WTC11 (cell line): ENCODE measurements at regions not wholly inside any gene's neighbourhood (a gene's known extent, or its start where the extent isn't known, plus 50 kb on each side); places are given as distances from the start of the nearest gene placed in this dataset.

Source experiments
- ATAC-seq: fragments of 200-7000 bp; cut with Tn5 transposase; 2 replicates; pipeline ENCODE4 v1.10.0; 2021; ENCODE audit warnings: mild to moderate bottlenecking, moderate library complexity
- CTCF ChIA-PET: fragments of 300-600 bp; sonication (Branson Sonifier 250); formaldehyde crosslinking; loops from one replicate; lab custom pipeline; 2021; ENCODE audit warnings: antibody characterized with exemption; lab: Charles Lee
- POLR2A ChIA-PET: fragments of 350-600 bp; sonication (Branson Sonifier 250); formaldehyde crosslinking; loops from one replicate; lab custom pipeline; 2021; ENCODE audit warnings: antibody characterized with exemption; lab: Charles Lee
- DNase-seq: peaks from one replicate; pipeline ENCODE4 v3.0.0; 2021; ENCODE audit warnings: low spot score
- H3K27ac Mint-ChIP-seq: 2 replicates; pipeline ENCODE4 v1.8.0; 2021; ENCODE audit warnings: mixed read lengths
- H3K27me3 Mint-ChIP-seq: 2 replicates; pipeline ENCODE4 v1.8.0; 2021; ENCODE audit warnings: low read depth, mild to moderate bottlenecking, moderate library complexity, mixed read lengths
- H3K36me3 Mint-ChIP-seq: 2 replicates; pipeline ENCODE4 v1.8.0; 2021; ENCODE audit warnings: mixed read lengths
- H3K4me1 Mint-ChIP-seq: 2 replicates; pipeline ENCODE4 v1.8.0; 2022; ENCODE audit warnings: mixed read lengths
- H3K4me3 Mint-ChIP-seq: 2 replicates; pipeline ENCODE4 v1.8.0; 2021; ENCODE audit warnings: mild to moderate bottlenecking, moderate library complexity, mixed read lengths
- H3K9me3 Mint-ChIP-seq: 2 replicates; pipeline ENCODE4 v1.8.0; 2021; ENCODE audit warnings: mixed read lengths
- ESRRA ChIP-seq: sonication (generic); formaldehyde crosslinking; IDR thresholded peaks from 2 replicates; pipeline ENCODE4 v1.8.1; 2022; ENCODE audit warnings: mild to moderate bottlenecking, missing genetic modification reagents, borderline replicate concordance
- FOXJ3 ChIP-seq: sonication (generic); formaldehyde crosslinking; IDR thresholded peaks from 2 replicates; pipeline ENCODE4 v1.9.0; 2021; ENCODE audit warnings: missing genetic modification reagents, mild to moderate bottlenecking, borderline replicate concordance
- FOXP1 ChIP-seq: sonication (generic); formaldehyde crosslinking; IDR thresholded peaks from 2 replicates; pipeline ENCODE4 v1.8.0; 2022; ENCODE audit warnings: missing genetic modification reagents, mild to moderate bottlenecking, moderate library complexity, borderline replicate concordance
- GTF2I ChIP-seq: fragments of 250-450 bp; sonication (Bioruptor Pico); conservative IDR thresholded peaks from 2 replicates; pipeline ENCODE4 v1.4.0; 2021; ENCODE audit warnings: mild to moderate bottlenecking
- IRF2 ChIP-seq: sonication (generic); formaldehyde crosslinking; IDR thresholded peaks from 2 replicates; pipeline ENCODE4 v1.8.0; 2022; ENCODE audit warnings: low read depth, missing genetic modification reagents, borderline replicate concordance
- JAZF1 ChIP-seq: fragments of 250-450 bp; sonication (Bioruptor Pico); IDR thresholded peaks from 2 replicates; pipeline ENCODE4 v1.9.0; 2021; ENCODE audit warnings: moderate library complexity, mild to moderate bottlenecking, inconsistent platforms
- MXD4 ChIP-seq: fragments of 250-450 bp; sonication (Bioruptor Pico); IDR thresholded peaks from 2 replicates; pipeline ENCODE4 v1.8.0; 2021; ENCODE audit warnings: mild to moderate bottlenecking, moderate library complexity, borderline replicate concordance
- MYBL2 ChIP-seq: sonication (generic); formaldehyde crosslinking; IDR thresholded peaks from 2 replicates; pipeline ENCODE4 v1.8.1; 2023; ENCODE audit warnings: mild to moderate bottlenecking, moderate library complexity, missing genetic modification reagents
- NFYB ChIP-seq: sonication (generic); formaldehyde crosslinking; conservative IDR thresholded peaks from 2 replicates; pipeline ENCODE4 v1.8.0; 2022; ENCODE audit warnings: low read depth, missing genetic modification reagents
- PRRX2 ChIP-seq: fragments of 250-450 bp; sonication (Bioruptor Pico); IDR thresholded peaks from 2 replicates; pipeline ENCODE4 v1.8.0; 2021; ENCODE audit warnings: mild to moderate bottlenecking
- ZBTB21 ChIP-seq: sonication (generic); formaldehyde crosslinking; IDR thresholded peaks from 2 replicates; pipeline ENCODE4 v1.8.1; 2023; ENCODE audit warnings: mild to moderate bottlenecking, missing genetic modification reagents, borderline replicate concordance
- ZNF121 ChIP-seq: sonication (generic); formaldehyde crosslinking; IDR thresholded peaks from 2 replicates; pipeline ENCODE4 v1.8.0; 2023; ENCODE audit warnings: missing genetic modification reagents
- ZNF138 ChIP-seq: sonication (generic); formaldehyde crosslinking; conservative IDR thresholded peaks from 2 replicates; pipeline ENCODE4 v1.8.1; 2022; ENCODE audit warnings: mild to moderate bottlenecking, moderate library complexity, missing genetic modification reagents
- ZNF219 ChIP-seq: sonication (generic); formaldehyde crosslinking; IDR thresholded peaks from 2 replicates; pipeline ENCODE4 v1.8.0; 2023; ENCODE audit warnings: missing genetic modification reagents, mild to moderate bottlenecking, borderline replicate concordance
- ZNF232 ChIP-seq: sonication (generic); formaldehyde crosslinking; IDR thresholded peaks from 2 replicates; pipeline ENCODE4 v1.8.0; 2022; ENCODE audit warnings: mild to moderate bottlenecking, missing genetic modification reagents
- ZNF416 ChIP-seq: fragments of 250-450 bp; sonication (Bioruptor Pico); IDR thresholded peaks from 2 replicates; pipeline ENCODE4 v1.9.0; 2021; ENCODE audit warnings: mild to moderate bottlenecking, inconsistent platforms
- TF ChIP-seq, protein P1 (sequence below): sonication (generic); formaldehyde crosslinking; IDR thresholded peaks from 2 replicates; pipeline ENCODE4 v1.8.0; 2022; ENCODE audit warnings: mild to moderate bottlenecking, missing genetic modification reagents
- TF ChIP-seq, protein P2 (sequence below): fragments of 250-450 bp; sonication (Bioruptor Pico); IDR thresholded peaks from 2 replicates; pipeline ENCODE4 v1.9.0; 2021; ENCODE audit warnings: mild to moderate bottlenecking
- TF ChIP-seq, protein P3 (sequence below): sonication (generic); formaldehyde crosslinking; IDR thresholded peaks from 2 replicates; pipeline ENCODE4 v1.8.1; 2022; ENCODE audit warnings: missing genetic modification reagents, borderline replicate concordance
- TF ChIP-seq, protein P4 (sequence below): sonication (generic); formaldehyde crosslinking; IDR thresholded peaks from 2 replicates; pipeline ENCODE4 v1.8.1; 2023; ENCODE audit warnings: mild to moderate bottlenecking, missing genetic modification reagents, moderate library complexity
- TF ChIP-seq, protein P5 (sequence below): sonication (generic); formaldehyde crosslinking; IDR thresholded peaks from 2 replicates; pipeline ENCODE4 v1.8.1; 2023; ENCODE audit warnings: mild to moderate bottlenecking, missing genetic modification reagents

DNA sequence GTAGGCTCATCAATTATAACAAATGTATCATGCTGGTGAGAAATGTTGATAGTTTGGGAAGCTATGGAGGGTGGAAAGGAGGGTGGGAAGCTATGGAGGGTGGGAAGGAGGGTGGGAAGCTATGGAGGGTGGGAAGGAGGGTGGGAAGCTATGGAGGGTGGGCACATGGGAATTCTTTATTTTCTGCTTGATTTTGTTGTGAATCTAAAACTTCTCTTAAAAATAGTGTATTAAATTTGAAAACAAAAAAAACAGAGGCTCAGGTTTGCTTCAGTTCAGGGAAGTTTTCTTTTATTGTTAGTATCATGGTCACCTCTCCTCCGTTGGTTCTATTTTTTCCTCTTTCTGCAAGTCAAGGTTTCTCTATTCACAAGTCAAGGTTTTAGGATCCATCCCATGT is 106.4 kb downstream of the SOD2 start:
- Mint-ChIP-seq H3K4me1 (no peaks in the 10 kb centered on the region), H3K36me3 (no peaks in the 10 kb centered on the region), H3K9me3 (peaks cover 5% of the 10 kb centered on the region), H3K4me3 (no peak overlapping the region), H3K27me3 (no peaks in the 10 kb centered on the region), H3K27ac (no peak overlapping the region)
- TF ChIP-seq, protein P1, sequence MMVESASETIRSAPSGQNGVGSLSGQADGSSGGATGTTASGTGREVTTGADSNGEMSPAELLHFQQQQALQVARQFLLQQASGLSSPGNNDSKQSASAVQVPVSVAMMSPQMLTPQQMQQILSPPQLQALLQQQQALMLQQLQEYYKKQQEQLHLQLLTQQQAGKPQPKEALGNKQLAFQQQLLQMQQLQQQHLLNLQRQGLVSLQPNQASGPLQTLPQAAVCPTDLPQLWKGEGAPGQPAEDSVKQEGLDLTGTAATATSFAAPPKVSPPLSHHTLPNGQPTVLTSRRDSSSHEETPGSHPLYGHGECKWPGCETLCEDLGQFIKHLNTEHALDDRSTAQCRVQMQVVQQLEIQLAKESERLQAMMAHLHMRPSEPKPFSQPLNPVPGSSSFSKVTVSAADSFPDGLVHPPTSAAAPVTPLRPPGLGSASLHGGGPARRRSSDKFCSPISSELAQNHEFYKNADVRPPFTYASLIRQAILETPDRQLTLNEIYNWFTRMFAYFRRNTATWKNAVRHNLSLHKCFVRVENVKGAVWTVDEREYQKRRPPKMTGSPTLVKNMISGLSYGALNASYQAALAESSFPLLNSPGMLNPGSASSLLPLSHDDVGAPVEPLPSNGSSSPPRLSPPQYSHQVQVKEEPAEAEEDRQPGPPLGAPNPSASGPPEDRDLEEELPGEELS (CRISPR knock-in tag), result no peak
- TF ChIP-seq, protein P2, sequence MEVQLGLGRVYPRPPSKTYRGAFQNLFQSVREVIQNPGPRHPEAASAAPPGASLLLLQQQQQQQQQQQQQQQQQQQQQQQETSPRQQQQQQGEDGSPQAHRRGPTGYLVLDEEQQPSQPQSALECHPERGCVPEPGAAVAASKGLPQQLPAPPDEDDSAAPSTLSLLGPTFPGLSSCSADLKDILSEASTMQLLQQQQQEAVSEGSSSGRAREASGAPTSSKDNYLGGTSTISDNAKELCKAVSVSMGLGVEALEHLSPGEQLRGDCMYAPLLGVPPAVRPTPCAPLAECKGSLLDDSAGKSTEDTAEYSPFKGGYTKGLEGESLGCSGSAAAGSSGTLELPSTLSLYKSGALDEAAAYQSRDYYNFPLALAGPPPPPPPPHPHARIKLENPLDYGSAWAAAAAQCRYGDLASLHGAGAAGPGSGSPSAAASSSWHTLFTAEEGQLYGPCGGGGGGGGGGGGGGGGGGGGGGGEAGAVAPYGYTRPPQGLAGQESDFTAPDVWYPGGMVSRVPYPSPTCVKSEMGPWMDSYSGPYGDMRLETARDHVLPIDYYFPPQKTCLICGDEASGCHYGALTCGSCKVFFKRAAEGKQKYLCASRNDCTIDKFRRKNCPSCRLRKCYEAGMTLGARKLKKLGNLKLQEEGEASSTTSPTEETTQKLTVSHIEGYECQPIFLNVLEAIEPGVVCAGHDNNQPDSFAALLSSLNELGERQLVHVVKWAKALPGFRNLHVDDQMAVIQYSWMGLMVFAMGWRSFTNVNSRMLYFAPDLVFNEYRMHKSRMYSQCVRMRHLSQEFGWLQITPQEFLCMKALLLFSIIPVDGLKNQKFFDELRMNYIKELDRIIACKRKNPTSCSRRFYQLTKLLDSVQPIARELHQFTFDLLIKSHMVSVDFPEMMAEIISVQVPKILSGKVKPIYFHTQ, result no peak
- no peak for TF ChIP-seq MXD4 (CRISPR knock-in tag)
- TF ChIP-seq ZNF416 (CRISPR knock-in tag), result no peak
- TF ChIP-seq, protein P3, sequence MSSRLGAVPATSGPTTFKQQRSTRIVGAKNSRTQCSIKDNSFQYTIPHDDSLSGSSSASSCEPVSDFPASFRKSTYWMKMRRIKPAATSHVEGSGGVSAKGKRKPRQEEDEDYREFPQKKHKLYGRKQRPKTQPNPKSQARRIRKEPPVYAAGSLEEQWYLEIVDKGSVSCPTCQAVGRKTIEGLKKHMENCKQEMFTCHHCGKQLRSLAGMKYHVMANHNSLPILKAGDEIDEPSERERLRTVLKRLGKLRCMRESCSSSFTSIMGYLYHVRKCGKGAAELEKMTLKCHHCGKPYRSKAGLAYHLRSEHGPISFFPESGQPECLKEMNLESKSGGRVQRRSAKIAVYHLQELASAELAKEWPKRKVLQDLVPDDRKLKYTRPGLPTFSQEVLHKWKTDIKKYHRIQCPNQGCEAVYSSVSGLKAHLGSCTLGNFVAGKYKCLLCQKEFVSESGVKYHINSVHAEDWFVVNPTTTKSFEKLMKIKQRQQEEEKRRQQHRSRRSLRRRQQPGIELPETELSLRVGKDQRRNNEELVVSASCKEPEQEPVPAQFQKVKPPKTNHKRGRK (CRISPR knock-in tag), result no peak
- no peak for TF ChIP-seq FOXP1 (CRISPR knock-in tag)
- TF ChIP-seq MYBL2 (CRISPR knock-in tag), result no peak
- no peak for ATAC-seq
- CTCF ChIA-PET, result no interaction called here
- DNase-seq, result no peak
- POLR2A ChIA-PET, result no interaction called here

DNA sequence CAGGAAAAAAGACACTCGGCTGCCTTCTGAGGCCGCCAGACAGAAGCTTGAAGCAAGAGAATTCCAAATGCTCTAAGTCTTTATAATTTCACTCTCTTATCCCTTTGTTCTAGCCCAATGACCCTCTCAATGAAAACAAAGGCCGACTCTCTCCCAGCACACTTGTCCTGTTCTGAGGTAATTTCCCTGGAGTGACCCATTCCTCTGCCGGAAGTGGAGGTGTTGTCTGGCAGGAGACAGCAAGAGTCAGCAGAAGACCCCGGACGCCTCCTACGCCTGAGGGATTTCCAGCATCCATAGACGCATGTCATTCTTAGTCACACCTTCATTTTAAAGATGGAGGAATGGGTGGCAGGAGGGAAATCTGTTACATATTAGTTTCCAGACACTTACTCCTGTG is 110.3 kb downstream of the SOD2 start:
- Mint-ChIP-seq H3K4me1 (peaks cover 4% of the 10 kb centered on the region), H3K36me3 (no peaks in the 10 kb centered on the region), H3K27ac (no peak overlapping the region), H3K27me3 (no peaks in the 10 kb centered on the region; the same call in 1 of the 2 replicates), H3K4me3 (no peak overlapping the region), H3K9me3 (peaks cover 13% of the 10 kb centered on the region)
- ChIA-PET CTCF (no interaction called here), POLR2A (no interaction called here)
- TF ChIP-seq ZNF232 (CRISPR knock-in tag) (no peak), NFYB (CRISPR knock-in tag) (no peak), ESRRA (CRISPR knock-in tag) (no peak), GTF2I (CRISPR knock-in tag) (no peak), ZNF138 (CRISPR knock-in tag) (no peak), ZNF219 (CRISPR knock-in tag) (no peak), ZBTB21 (CRISPR knock-in tag) (no peak)
- TF ChIP-seq, protein P4, sequence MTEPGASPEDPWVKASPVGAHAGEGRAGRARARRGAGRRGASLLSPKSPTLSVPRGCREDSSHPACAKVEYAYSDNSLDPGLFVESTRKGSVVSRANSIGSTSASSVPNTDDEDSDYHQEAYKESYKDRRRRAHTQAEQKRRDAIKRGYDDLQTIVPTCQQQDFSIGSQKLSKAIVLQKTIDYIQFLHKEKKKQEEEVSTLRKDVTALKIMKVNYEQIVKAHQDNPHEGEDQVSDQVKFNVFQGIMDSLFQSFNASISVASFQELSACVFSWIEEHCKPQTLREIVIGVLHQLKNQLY, result no peak
- ATAC-seq (no peak; the same call in 1 of the 2 replicates), DNase-seq (no peak)

DNA sequence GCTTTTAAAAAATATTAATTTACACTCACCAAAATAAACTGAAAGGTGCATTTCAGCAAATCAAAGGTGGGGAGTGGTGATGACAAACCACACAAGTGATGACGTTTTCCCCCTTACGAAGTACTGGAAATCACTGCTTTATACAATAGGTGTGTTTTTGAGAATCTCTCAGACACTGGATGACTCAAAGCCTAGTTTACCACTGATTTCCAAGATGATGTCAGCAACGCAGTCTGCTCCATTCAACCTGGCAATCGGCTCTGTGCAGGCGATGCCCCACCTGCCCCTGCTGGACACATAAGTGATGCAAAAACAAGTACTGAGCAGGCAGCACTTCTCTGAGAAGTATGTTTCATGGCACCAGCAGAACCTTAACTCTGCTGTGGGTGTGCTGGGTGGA is 114.4 kb downstream of the SOD2 start:
- POLR2A ChIA-PET, result interaction anchor here (0.7 kb wide), 1 partner anchor 975 kb away, joined by 5 read pairs; no protein-coding TSS in a partner anchor
- no peaks in the 10 kb centered on the region; the same call in 1 of the 2 replicates for H3K27me3 Mint-ChIP-seq
- DNase-seq, result no peak
- no peak for ATAC-seq
- no peak overlapping the region for H3K27ac Mint-ChIP-seq
- H3K4me1 Mint-ChIP-seq, result peaks cover 5% of the 10 kb centered on the region
- H3K4me3 Mint-ChIP-seq, result no peak overlapping the region
- H3K36me3 Mint-ChIP-seq, result peaks cover 13% of the 10 kb centered on the region
- peaks cover 26% of the 10 kb centered on the region for H3K9me3 Mint-ChIP-seq
- CTCF ChIA-PET, result interaction anchor here (1.1 kb wide), 1 partner anchor 102 kb away, joined by 3 read pairs; no protein-coding TSS in a partner anchor
- no peak for TF ChIP-seq IRF2 (CRISPR knock-in tag)
- TF ChIP-seq, protein P5, sequence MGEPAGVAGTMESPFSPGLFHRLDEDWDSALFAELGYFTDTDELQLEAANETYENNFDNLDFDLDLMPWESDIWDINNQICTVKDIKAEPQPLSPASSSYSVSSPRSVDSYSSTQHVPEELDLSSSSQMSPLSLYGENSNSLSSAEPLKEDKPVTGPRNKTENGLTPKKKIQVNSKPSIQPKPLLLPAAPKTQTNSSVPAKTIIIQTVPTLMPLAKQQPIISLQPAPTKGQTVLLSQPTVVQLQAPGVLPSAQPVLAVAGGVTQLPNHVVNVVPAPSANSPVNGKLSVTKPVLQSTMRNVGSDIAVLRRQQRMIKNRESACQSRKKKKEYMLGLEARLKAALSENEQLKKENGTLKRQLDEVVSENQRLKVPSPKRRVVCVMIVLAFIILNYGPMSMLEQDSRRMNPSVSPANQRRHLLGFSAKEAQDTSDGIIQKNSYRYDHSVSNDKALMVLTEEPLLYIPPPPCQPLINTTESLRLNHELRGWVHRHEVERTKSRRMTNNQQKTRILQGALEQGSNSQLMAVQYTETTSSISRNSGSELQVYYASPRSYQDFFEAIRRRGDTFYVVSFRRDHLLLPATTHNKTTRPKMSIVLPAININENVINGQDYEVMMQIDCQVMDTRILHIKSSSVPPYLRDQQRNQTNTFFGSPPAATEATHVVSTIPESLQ (CRISPR knock-in tag), result no peak
- no peak for TF ChIP-seq PRRX2 (CRISPR knock-in tag)
- no peak for TF ChIP-seq JAZF1 (CRISPR knock-in tag)
- no peak for TF ChIP-seq ZNF121 (CRISPR knock-in tag)
- TF ChIP-seq, protein P4, result no peak
- no peak for TF ChIP-seq GTF2I (CRISPR knock-in tag)
- no peak for TF ChIP-seq FOXJ3 (CRISPR knock-in tag)
